ENCODE measurements at regions not wholly inside any gene's neighbourhood (a gene's known extent, or its start where the extent isn't known, plus 50 kb on each side); places are given as distances from the start of the nearest gene placed in this dataset.

DNA sequence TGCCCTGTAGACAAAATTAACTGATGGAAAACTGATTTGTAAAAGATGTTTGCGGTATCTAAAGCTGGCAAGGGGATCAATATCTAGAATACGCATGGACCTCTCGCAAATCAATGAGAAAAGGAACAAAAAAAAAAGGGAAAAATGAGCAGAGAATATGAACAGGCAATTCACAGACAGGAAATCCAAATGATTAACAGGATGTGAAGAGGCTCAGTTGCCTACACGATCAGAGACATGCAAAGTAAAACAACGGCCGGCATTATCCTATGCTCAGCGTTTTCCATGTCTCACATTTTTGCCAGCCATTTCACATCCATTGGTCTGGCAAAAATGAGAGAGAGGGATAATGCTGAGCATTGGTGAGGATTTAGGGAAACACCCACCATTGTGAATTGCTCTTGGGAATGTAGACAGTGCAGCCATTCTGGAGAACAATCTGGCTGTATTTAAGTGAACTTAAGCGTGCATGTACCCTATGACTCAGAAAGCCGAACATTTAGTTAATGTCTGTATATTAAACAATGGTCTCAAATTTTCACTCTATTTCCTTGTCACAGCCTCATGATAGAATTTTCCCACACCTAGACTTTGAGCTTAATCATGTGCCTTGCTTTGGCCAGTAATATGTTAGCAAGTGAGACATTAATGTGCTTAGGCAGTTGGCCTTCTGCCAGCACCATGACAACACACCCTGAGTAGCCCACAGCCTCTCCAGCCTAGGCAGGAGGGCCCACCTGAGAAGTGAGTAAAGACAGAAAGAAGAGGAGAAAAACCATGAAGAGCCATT, 61.0 kb upstream of the NBPF3 start:
- no TSS peak for BruUV-seq (replicated peaks)
- ATAC-seq (no peak), DNase-seq (ENCODE audit: low read depth, low spot score) (no peak)
- Histone ChIP-seq H3K9ac (ENCODE audit: low read length) (no peak overlapping the region), H3K4me2 (ENCODE audit: low read length) (no peak overlapping the region), H2AFZ (ENCODE audit: low read depth, low read length, poor library complexity, severe bottlenecking) (no peak overlapping the region), H3K4me1 (ENCODE audit: control insufficient read depth in 1 of 2, insufficient read depth in 2 of 2, low read length in 2 of 2) (no peaks in the 10 kb centered on the region), H3K36me3 (ENCODE audit: control insufficient read depth in 1 of 2, insufficient read depth in 2 of 2, low read length in 2 of 2) (no peaks in the 10 kb centered on the region), H4K20me1 (ENCODE audit: insufficient read depth) (no peaks in the 10 kb centered on the region), H3K27ac (ENCODE audit: low read depth, low read length) (no peak overlapping the region), H3K9me3 (ENCODE audit: control insufficient read depth in 1 of 2, insufficient read depth in 1 of 2, low read depth in 1 of 2, low read length in 2 of 2) (no peaks in the 10 kb centered on the region), H3K9me2 (ENCODE audit: insufficient read depth) (no peaks in the 10 kb centered on the region), H3K27me3 (ENCODE audit: insufficient read depth, low read length) (no peaks in the 10 kb centered on the region), H3K79me2 (ENCODE audit: insufficient read depth, low read length) (no peaks in the 10 kb centered on the region), H3K4me3 (replicated peaks in 1 of 2; ENCODE audit: low read depth in 1 of 2, low read length in 2 of 2) (no peak overlapping the region)
- CTCF ChIA-PET, result no interaction called here
- TF ChIP-seq EZH2phosphoT487 (IDR thresholded peaks at IDR 0.05; ENCODE audit: borderline replicate concordance) (no peak), ATF3 (IDR thresholded peaks at IDR 0.05) (no peak), SP1 (IDR thresholded peaks at IDR 0.05; ENCODE audit: low read depth) (no peak), CTCF (IDR thresholded peaks at IDR 0.05 in 2 of 3, conservative IDR thresholded peaks at IDR 0.05 in 1 of 3; ENCODE audit: borderline replicate concordance in 1 of 3, insufficient read depth in 1 of 3, low read depth in 2 of 3, low read length in 2 of 3) (no peak), RAD21 (IDR thresholded peaks at IDR 0.05; ENCODE audit: low read depth) (no peak), MAX (IDR thresholded peaks at IDR 0.05) (no peak), JUND (IDR thresholded peaks at IDR 0.05) (no peak), SRF (IDR thresholded peaks at IDR 0.05; ENCODE audit: low read depth) (no peak), EZH2 (IDR thresholded peaks at IDR 0.05) (no peak), FOSL1 (IDR thresholded peaks at IDR 0.05; ENCODE audit: low read depth) (no peak), POLR2A (IDR thresholded peaks at IDR 0.05; ENCODE audit: borderline replicate concordance, extremely low read depth, insufficient read depth, insufficient read length) (no peak), CBX3 (IDR thresholded peaks at IDR 0.05; ENCODE audit: low read depth) (no peak)
- TF ChIP-seq, protein P1, sequence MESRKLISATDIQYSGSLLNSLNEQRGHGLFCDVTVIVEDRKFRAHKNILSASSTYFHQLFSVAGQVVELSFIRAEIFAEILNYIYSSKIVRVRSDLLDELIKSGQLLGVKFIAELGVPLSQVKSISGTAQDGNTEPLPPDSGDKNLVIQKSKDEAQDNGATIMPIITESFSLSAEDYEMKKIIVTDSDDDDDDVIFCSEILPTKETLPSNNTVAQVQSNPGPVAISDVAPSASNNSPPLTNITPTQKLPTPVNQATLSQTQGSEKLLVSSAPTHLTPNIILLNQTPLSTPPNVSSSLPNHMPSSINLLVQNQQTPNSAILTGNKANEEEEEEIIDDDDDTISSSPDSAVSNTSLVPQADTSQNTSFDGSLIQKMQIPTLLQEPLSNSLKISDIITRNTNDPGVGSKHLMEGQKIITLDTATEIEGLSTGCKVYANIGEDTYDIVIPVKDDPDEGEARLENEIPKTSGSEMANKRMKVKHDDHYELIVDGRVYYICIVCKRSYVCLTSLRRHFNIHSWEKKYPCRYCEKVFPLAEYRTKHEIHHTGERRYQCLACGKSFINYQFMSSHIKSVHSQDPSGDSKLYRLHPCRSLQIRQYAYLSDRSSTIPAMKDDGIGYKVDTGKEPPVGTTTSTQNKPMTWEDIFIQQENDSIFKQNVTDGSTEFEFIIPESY (IDR thresholded peaks at IDR 0.05; ENCODE audit: extremely low read depth, insufficient replicate concordance, low read length), result no peak
- intact Hi-C loops (cut with micrococcal nuclease), result loop anchor here (10.0 kb wide), 1 partner anchor 116 kb away; no protein-coding TSS in a partner anchor
- RAD21 ChIA-PET (ENCODE audit: low non-redundant PET in 1 of 2, low total read pairs in 2 of 2, uncharacterized antibody in 2 of 2, unreplicated experiment in 2 of 2), result no interaction called here
- POLR2A ChIA-PET, result no interaction called here
